ENCODE measurements at regions not wholly inside any gene's neighbourhood (a gene's known extent, or its start where the extent isn't known, plus 50 kb on each side); places are given as distances from the start of the nearest gene placed in this dataset.

DNA sequence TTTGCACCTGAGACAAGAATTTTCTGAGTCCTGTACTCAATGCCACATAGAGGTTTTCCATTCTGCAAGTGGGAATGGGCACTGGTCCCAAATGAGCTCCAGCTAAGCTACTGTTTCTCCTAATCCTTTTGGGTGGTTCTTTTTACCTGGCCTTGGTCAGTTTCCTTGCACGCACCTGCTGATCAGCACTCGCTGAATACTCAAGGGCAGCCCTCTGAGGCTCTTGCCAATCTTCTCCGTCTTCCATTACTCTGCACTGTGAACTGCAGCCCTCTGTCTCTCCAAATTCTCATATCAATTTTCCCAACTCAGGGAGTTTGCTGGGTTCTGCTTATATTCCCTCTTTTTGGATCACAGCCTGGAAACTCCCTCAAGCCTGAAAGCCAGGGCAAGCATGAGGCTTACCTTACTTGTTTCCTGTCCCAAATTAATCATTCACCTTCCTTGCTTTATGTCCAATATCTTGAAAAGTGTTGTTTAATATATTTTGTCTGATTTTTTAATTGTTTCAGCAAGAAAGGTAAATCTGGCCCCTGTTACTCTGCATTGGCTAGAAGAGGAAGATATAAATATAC is 138.0 kb upstream of the TBX18 start:
- TF ChIP-seq, protein P1, sequence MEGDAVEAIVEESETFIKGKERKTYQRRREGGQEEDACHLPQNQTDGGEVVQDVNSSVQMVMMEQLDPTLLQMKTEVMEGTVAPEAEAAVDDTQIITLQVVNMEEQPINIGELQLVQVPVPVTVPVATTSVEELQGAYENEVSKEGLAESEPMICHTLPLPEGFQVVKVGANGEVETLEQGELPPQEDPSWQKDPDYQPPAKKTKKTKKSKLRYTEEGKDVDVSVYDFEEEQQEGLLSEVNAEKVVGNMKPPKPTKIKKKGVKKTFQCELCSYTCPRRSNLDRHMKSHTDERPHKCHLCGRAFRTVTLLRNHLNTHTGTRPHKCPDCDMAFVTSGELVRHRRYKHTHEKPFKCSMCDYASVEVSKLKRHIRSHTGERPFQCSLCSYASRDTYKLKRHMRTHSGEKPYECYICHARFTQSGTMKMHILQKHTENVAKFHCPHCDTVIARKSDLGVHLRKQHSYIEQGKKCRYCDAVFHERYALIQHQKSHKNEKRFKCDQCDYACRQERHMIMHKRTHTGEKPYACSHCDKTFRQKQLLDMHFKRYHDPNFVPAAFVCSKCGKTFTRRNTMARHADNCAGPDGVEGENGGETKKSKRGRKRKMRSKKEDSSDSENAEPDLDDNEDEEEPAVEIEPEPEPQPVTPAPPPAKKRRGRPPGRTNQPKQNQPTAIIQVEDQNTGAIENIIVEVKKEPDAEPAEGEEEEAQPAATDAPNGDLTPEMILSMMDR (IDR thresholded peaks at IDR 0.05; ENCODE audit: control extremely low read depth, extremely low read depth), result no peak
- ATAC-seq (ENCODE audit: insufficient read depth, low FRiP score) (no peak), DNase-seq (no peak)
- H3K4me3 ChIP-seq, result no peak overlapping the region
- no peaks in the 10 kb centered on the region for H3K27me3 ChIP-seq (ENCODE audit: control insufficient read depth in 3 of 3, insufficient read depth in 3 of 3, low read length in 2 of 3)
- H3K27ac ChIP-seq (ENCODE audit: low read depth in 1 of 2, low read length in 1 of 2), result no peak overlapping the region
- H3K9ac ChIP-seq (ENCODE audit: insufficient read depth in 1 of 2, low read length in 2 of 2), result no peak overlapping the region
- WGBS, 2 donors, result 83% methylated on average over 3 of the region's 3 CpGs
- H3K4me1 ChIP-seq (ENCODE audit: control insufficient read depth in 5 of 5, insufficient read depth in 5 of 5, low read length in 5 of 5), result no peaks in the 10 kb centered on the region
- no peaks in the 10 kb centered on the region for H3K9me3 ChIP-seq (ENCODE audit: control insufficient read depth in 4 of 4, insufficient read depth in 3 of 4, low read length in 3 of 4)
- H3K36me3 ChIP-seq (ENCODE audit: control insufficient read depth in 4 of 4, insufficient read depth in 4 of 4, low read length in 4 of 4), result no peaks in the 10 kb centered on the region

DNA sequence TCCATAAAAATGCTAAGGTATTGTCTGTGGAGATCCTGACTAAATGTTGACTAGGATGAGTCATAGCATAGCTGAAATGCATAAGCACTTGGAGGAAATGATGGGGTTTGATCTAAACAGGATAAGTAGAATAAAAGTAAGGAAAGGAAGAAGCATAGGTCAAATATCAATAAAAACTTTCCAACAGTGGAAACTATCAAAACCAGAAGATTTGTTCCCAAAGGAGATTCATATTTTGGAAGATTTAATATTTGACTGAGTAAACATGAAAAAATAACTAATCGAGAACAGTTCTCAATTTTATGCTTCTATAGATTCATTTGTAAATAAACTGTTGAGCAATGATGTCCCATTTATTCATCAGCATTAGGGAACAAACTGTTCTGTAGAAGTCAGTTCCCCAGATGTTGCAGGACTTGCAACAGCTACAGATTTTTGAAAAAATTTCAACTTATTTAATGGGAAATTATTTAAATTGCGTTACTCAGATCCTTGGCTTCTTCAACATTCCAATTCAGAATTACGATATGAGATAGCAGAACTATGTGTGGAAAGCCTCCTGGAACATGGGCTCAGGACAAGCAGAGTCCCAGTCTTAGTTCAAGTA is 133.7 kb upstream of the TBX18 start:
- Histone ChIP-seq H3K4me3 (no peak overlapping the region), H3K27ac (ENCODE audit: low read depth in 1 of 2, low read length in 1 of 2) (no peak overlapping the region), H3K27me3 (ENCODE audit: control insufficient read depth in 3 of 3, insufficient read depth in 3 of 3, low read length in 2 of 3) (no peaks in the 10 kb centered on the region), H3K4me1 (ENCODE audit: control insufficient read depth in 5 of 5, insufficient read depth in 5 of 5, low read length in 5 of 5) (no peaks in the 10 kb centered on the region), H3K36me3 (ENCODE audit: control insufficient read depth in 4 of 4, insufficient read depth in 4 of 4, low read length in 4 of 4) (no peaks in the 10 kb centered on the region), H3K9ac (ENCODE audit: insufficient read depth in 1 of 2, low read length in 2 of 2) (no peak overlapping the region), H3K9me3 (ENCODE audit: control insufficient read depth in 4 of 4, insufficient read depth in 3 of 4, low read length in 3 of 4) (no peaks in the 10 kb centered on the region)
- ATAC-seq (ENCODE audit: insufficient read depth, low FRiP score), result no peak
- no peak for DNase-seq
- TF ChIP-seq, protein P1 (IDR thresholded peaks at IDR 0.05; ENCODE audit: control extremely low read depth, extremely low read depth), result no peak
- WGBS, 2 donors, result 87 to 92% methylated on average over 3 of the region's 3 CpGs

DNA sequence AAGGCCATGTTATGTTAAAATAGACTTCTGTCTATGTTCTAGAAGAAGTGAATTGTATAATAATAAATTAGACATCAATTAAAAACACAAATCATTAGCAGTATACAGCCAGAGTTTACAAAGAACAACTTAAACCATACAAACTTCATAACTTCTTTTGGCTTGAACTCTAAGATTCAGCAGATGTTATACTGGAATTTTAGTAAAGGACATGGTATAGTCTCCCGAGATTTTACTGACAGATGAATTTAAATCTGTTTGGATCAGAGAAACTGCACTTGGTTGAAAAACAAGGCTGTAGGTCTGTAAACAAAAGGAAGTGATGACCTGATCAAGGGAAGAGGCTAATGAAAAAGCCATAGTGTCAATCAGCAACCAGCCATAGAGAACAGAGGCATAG is 132.6 kb upstream of the TBX18 start:
- Histone ChIP-seq H3K27me3 (ENCODE audit: control insufficient read depth in 3 of 3, insufficient read depth in 3 of 3, low read length in 2 of 3) (no peaks in the 10 kb centered on the region), H3K9ac (ENCODE audit: insufficient read depth in 1 of 2, low read length in 2 of 2) (no peak overlapping the region), H3K36me3 (ENCODE audit: control insufficient read depth in 4 of 4, insufficient read depth in 4 of 4, low read length in 4 of 4) (no peaks in the 10 kb centered on the region), H3K9me3 (ENCODE audit: control insufficient read depth in 4 of 4, insufficient read depth in 3 of 4, low read length in 3 of 4) (no peaks in the 10 kb centered on the region), H3K27ac (ENCODE audit: low read depth in 1 of 2, low read length in 1 of 2) (no peak overlapping the region), H3K4me1 (ENCODE audit: control insufficient read depth in 5 of 5, insufficient read depth in 5 of 5, low read length in 5 of 5) (no peaks in the 10 kb centered on the region), H3K4me3 (no peak overlapping the region)
- TF ChIP-seq, protein P1 (IDR thresholded peaks at IDR 0.05; ENCODE audit: control extremely low read depth, extremely low read depth), result no peak
- WGBS, 2 donors, result 81 to 83% methylated on average over 1 of the region's 1 CpG
- DNase-seq, result no peak
- ATAC-seq (ENCODE audit: insufficient read depth, low FRiP score), result no peak

DNA sequence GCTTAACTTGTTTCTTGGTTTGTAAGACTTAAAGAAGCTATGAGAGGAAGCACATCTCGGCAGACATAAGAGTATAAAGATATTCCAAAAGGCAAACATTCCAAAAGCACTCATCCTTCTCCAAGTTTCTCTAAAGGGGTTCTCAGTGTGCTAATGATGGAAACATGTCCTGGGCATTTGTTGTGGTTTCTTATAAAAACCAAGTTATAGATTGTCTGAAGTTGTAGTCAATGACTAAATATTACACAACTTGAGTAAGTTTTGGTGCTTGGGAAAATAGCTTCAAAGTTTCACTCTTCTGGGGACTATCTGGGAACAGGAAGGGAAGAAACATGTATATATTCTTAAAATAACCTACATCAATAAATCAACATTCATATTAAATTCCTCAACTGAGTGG is 128.3 kb upstream of the TBX18 start:
- WGBS, 2 donors, result 58 to 83% methylated on average over 1 of the region's 1 CpG

More for the DNA sequence above, 128.3 kb upstream of the TBX18 start:
- Histone ChIP-seq H3K36me3 (ENCODE audit: control insufficient read depth in 4 of 4, insufficient read depth in 4 of 4, low read length in 4 of 4) (no peaks in the 10 kb centered on the region), H3K4me3 (no peak overlapping the region), H3K4me1 (ENCODE audit: control insufficient read depth in 5 of 5, insufficient read depth in 5 of 5, low read length in 5 of 5) (no peaks in the 10 kb centered on the region), H3K9ac (ENCODE audit: insufficient read depth in 1 of 2, low read length in 2 of 2) (no peak overlapping the region), H3K27me3 (ENCODE audit: control insufficient read depth in 3 of 3, insufficient read depth in 3 of 3, low read length in 2 of 3) (no peaks in the 10 kb centered on the region), H3K9me3 (ENCODE audit: control insufficient read depth in 4 of 4, insufficient read depth in 3 of 4, low read length in 3 of 4) (no peaks in the 10 kb centered on the region), H3K27ac (ENCODE audit: low read depth in 1 of 2, low read length in 1 of 2) (no peak overlapping the region)
- TF ChIP-seq, protein P1 (IDR thresholded peaks at IDR 0.05; ENCODE audit: control extremely low read depth, extremely low read depth), result no peak
- ATAC-seq (ENCODE audit: insufficient read depth, low FRiP score), result no peak
- DNase-seq, result no peak

All from lung (tissue), 11 donors.